ENCODE measurements at regions not wholly inside any gene's neighbourhood (a gene's known extent, or its start where the extent isn't known, plus 50 kb on each side); places are given as distances from the start of the nearest gene placed in this dataset.

GRCh38 chr9:89882930-89883361 lies 278.1 kb downstream of the GADD45G start:
- H3K4me1 ChIP-seq (ENCODE audit: control insufficient read depth, extremely low read depth, insufficient read depth, low read length): no peaks in the 10 kb centered on the region
- H3K27ac ChIP-seq (ENCODE audit: control insufficient read depth, insufficient read depth, low read length): no peak overlapping the region
- no peak overlapping the region for H2AFZ ChIP-seq (ENCODE audit: control insufficient read depth, low read length)
- peaks cover 2% of the 10 kb centered on the region for H3K9me3 ChIP-seq (ENCODE audit: control insufficient read depth, low read depth, low read length)
- H3K4me2 ChIP-seq (ENCODE audit: control insufficient read depth, extremely low read depth, insufficient read depth, low read depth, low read length): no peak overlapping the region
- no peaks in the 10 kb centered on the region for H3K79me2 ChIP-seq (ENCODE audit: control insufficient read depth, insufficient read depth, low read length)
- H3K27me3 ChIP-seq (ENCODE audit: control insufficient read depth, extremely low read depth, insufficient read depth, low read length): no peaks in the 10 kb centered on the region
- no peaks in the 10 kb centered on the region for H3K9me1 ChIP-seq (ENCODE audit: control insufficient read depth, extremely low read depth, insufficient read depth, low read length)
- TF ChIP-seq, protein P1, sequence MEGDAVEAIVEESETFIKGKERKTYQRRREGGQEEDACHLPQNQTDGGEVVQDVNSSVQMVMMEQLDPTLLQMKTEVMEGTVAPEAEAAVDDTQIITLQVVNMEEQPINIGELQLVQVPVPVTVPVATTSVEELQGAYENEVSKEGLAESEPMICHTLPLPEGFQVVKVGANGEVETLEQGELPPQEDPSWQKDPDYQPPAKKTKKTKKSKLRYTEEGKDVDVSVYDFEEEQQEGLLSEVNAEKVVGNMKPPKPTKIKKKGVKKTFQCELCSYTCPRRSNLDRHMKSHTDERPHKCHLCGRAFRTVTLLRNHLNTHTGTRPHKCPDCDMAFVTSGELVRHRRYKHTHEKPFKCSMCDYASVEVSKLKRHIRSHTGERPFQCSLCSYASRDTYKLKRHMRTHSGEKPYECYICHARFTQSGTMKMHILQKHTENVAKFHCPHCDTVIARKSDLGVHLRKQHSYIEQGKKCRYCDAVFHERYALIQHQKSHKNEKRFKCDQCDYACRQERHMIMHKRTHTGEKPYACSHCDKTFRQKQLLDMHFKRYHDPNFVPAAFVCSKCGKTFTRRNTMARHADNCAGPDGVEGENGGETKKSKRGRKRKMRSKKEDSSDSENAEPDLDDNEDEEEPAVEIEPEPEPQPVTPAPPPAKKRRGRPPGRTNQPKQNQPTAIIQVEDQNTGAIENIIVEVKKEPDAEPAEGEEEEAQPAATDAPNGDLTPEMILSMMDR (optimal IDR thresholded peaks at IDR 0.05 in 1 of 3, IDR thresholded peaks at IDR 0.05 in 1 of 3, conservative IDR thresholded peaks at IDR 0.05 in 1 of 3; ENCODE audit: extremely low read depth in 1 of 3, insufficient read depth in 2 of 3, low read length in 3 of 3): no peak
- no peak for TF ChIP-seq EZH2 (IDR thresholded peaks at IDR 0.05; ENCODE audit: low read length)
- FAIRE-seq: no peak
- no peak for DNase-seq (ENCODE audit: low read depth, low spot score)
- H3K4me3 ChIP-seq (ENCODE audit: control insufficient read depth in 2 of 3, extremely low read depth in 1 of 3, insufficient read depth in 2 of 3, low read depth in 1 of 3, low read length in 3 of 3): no peak overlapping the region
- dilution Hi-C loops (cut with MboI; ENCODE audit: extremely low pct_ligation_motif_present, low sequenced_read_pairs): no loop called here
- no peak overlapping the region for H3K9ac ChIP-seq (ENCODE audit: control insufficient read depth, extremely low read depth, insufficient read depth, low read length)
- H3K36me3 ChIP-seq (ENCODE audit: control insufficient read depth in 2 of 2, extremely low read depth in 1 of 2, insufficient read depth in 2 of 2, low read length in 2 of 2): no peaks in the 10 kb centered on the region
- no peaks in the 10 kb centered on the region for H4K20me1 ChIP-seq (ENCODE audit: control insufficient read depth, extremely low read depth, insufficient read depth, low read length)

GRCh38 chr9:89883401-89884341 lies 278.9 kb downstream of the GADD45G start:
- no peaks in the 10 kb centered on the region for H3K27me3 ChIP-seq (ENCODE audit: control insufficient read depth, extremely low read depth, insufficient read depth, low read length)

More at GRCh38 chr9:89883401-89884341, 278.9 kb downstream of the GADD45G start:
- no peak overlapping the region for H3K4me3 ChIP-seq (ENCODE audit: control insufficient read depth in 2 of 3, extremely low read depth in 1 of 3, insufficient read depth in 2 of 3, low read depth in 1 of 3, low read length in 3 of 3)
- H3K4me2 ChIP-seq (ENCODE audit: control insufficient read depth, extremely low read depth, insufficient read depth, low read depth, low read length): no peak overlapping the region
- no peak overlapping the region for H3K9ac ChIP-seq (ENCODE audit: control insufficient read depth, extremely low read depth, insufficient read depth, low read length)
- FAIRE-seq (no peak), DNase-seq (ENCODE audit: low read depth, low spot score) (no peak)
- peaks cover 2% of the 10 kb centered on the region for H3K9me3 ChIP-seq (ENCODE audit: control insufficient read depth, low read depth, low read length)
- no peaks in the 10 kb centered on the region for H3K9me1 ChIP-seq (ENCODE audit: control insufficient read depth, extremely low read depth, insufficient read depth, low read length)
- H3K4me1 ChIP-seq (ENCODE audit: control insufficient read depth, extremely low read depth, insufficient read depth, low read length): no peaks in the 10 kb centered on the region
- H4K20me1 ChIP-seq (ENCODE audit: control insufficient read depth, extremely low read depth, insufficient read depth, low read length): no peaks in the 10 kb centered on the region
- TF ChIP-seq, protein P1 (optimal IDR thresholded peaks at IDR 0.05 in 1 of 3, IDR thresholded peaks at IDR 0.05 in 1 of 3, conservative IDR thresholded peaks at IDR 0.05 in 1 of 3; ENCODE audit: extremely low read depth in 1 of 3, insufficient read depth in 2 of 3, low read length in 3 of 3): no peak
- TF ChIP-seq EZH2 (IDR thresholded peaks at IDR 0.05; ENCODE audit: low read length): no peak
- dilution Hi-C loops (cut with MboI; ENCODE audit: extremely low pct_ligation_motif_present, low sequenced_read_pairs): no loop called here
- no peak overlapping the region for H2AFZ ChIP-seq (ENCODE audit: control insufficient read depth, low read length)
- no peaks in the 10 kb centered on the region for H3K79me2 ChIP-seq (ENCODE audit: control insufficient read depth, insufficient read depth, low read length)
- no peak overlapping the region for H3K27ac ChIP-seq (ENCODE audit: control insufficient read depth, insufficient read depth, low read length)
- no peaks in the 10 kb centered on the region for H3K36me3 ChIP-seq (ENCODE audit: control insufficient read depth in 2 of 2, extremely low read depth in 1 of 2, insufficient read depth in 2 of 2, low read length in 2 of 2)

Measured in keratinocyte (primary cell).